DMS153 (cell line): ENCODE measurements at regions not wholly inside any gene's neighbourhood (a gene's known extent, or its start where the extent isn't known, plus 50 kb on each side); places are given as distances from the start of the nearest gene placed in this dataset.
"Not testable (repeated sequence)": the region's sequence is repeated elsewhere in the genome, so short reads cannot be mapped to it uniquely, and the experiment has no call there.

ENCODE experiments used
- DNase-seq: peaks from one replicate; lab custom pipeline; 2025; lab: John Stamatoyannopoulos, UW

DNA sequence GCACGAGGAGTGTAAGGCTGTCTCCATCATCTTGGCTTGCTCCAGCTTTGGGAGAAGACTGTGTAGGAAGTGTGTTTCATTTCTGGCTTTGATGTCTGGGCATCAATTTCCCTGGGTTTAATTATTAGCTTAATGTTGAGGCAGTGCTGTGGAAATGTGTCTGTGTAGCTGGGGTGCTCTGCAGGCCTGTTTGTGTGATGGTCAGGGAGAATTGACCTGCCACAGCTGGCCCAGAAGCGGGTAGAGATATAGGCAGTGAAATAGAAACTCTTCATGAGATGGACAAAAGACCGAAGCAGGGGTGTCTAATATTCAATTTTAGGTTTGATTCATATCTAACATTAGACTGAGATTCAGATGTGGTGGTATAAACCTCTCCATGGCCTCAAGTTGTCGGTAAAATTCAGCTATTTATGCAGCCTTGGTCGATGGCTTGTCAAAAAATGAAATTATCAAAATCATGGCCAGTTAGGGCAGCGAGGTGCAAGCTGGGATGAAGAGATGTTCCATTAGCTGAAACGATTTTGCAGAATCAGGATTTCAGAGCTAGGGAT lies 95.3 kb upstream of the SNX9 start:
- DNase-seq: no peak

GRCh38 chr6:157728183-157728881 lies 94.7 kb upstream of the SNX9 start:
- no peak for DNase-seq

- no peak for DNase-seq
Observed at GRCh38 chr6:157731221-157731620, 91.8 kb upstream of the SNX9 start.

DNA sequence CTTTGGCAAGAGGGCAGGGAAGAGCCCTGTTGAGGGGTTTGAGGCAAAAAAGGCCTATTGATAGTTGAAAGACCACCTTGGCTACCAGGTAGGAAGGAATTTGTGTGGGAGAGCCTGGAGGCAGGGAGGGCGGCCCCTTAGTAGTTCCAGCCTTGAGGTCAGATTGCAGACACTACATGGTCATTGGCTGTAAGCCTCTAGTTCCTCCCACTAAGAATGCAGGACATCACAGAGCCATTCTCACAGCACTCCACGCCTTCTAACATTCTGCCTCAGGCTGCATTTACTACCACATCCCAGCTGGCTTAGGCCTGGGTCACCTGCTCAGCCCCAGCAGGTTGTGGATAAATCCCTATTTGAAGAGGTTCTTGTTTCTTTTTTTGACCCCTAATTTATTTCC lies 91.0 kb upstream of the SNX9 start:
- DNase-seq: no peak

DNA sequence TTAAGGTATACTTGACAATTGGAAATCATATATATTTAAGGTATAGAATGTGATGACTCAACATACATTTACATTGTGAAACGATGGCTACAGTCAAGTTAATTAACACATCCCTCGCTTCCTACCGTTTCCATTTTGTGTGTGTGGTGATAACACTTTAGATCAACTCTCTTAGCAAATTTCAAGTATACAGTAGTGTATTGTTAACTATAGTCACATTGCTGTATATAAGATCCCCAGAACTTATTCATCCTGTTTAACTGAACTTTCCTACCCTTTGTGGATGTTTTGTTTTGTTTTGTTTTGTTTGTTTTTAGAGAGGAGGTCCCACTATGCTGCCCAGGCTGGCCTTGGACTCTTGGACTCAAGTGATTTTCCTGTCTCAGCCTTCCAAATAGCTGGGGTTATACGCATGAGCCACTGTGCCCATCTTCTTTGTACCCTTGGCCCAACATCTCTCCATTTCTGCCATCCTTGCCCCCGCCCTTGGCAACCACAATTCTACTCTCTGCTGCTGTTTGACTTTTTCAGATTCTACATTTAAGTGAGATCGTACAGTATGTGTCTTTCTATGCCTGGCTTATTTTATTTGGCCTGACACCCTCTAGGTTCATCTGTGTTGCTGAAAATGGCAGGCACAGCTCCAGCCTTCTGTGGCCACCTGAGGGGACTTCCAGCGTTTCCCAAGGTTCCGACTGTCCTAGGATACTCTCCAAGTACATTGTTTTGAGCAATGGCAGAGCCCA lies 90.5 kb upstream of the SNX9 start:
- DNase-seq: no peak

- DNase-seq: not testable (repeated sequence)
Observed at GRCh38 chr6:157736555-157736954, 86.5 kb upstream of the SNX9 start.

DNA sequence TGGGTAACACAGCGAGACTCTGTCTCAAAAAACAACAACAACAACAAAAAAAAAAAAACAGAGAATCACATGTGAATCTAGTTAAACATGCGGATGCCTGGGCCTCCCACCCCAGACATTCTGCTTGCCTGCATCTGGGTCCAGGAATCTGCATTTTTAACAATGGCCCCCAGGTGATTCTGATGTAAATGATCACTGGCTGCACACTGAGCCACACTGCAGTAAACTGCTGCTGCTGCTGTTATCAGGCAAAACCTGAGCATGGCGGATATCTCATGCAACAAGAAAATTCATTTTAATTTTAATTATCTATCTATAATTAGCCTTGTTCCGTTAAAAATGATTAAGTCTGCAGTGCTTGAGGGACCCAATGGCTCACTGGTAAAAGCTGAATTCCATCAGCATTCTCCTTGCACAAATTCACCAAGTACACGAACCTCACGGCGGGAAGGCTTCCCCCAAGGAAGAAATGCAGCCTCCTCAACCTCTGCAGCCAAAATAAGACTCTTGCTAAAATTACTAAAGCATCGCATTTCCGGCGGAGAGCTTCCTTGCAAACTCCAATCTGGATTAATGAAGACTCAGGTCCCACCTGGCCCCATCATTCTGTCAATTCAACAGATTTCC lies 81.6 kb upstream of the SNX9 start:
- no peak for DNase-seq

DNA sequence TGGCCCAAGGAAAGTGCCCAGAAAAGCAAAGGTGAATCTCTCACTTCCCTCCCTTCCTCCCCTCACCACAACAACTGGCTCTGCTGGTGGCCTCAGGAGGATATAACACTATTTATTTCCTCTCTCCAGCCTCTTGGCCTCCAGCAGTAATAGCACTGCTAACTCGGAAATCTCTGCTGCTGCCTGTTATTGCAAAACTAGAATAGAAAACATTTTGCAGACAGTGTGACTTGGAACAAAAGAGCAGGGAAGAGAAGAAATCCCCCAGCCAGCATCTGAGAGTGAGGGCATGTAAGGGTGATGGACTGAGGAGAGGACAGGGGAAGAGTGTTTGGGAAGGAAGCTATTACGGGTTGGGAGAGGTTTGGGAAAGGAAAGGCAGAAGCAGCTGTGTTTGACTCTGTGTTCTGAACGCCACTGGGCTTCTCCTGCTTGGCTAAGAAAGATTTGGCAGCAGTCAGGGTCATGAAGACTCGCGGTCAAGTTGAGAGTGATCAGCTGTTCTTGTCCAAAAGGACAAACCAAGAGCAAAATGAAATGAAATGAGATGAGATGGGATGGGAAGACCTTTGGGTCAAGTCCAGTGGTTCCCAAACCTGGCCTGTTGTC lies 81.0 kb upstream of the SNX9 start:
- DNase-seq: no peak

- DNase-seq: no peak
Observed at GRCh38 chr6:157744102-157744601, 78.9 kb upstream of the SNX9 start.

DNA sequence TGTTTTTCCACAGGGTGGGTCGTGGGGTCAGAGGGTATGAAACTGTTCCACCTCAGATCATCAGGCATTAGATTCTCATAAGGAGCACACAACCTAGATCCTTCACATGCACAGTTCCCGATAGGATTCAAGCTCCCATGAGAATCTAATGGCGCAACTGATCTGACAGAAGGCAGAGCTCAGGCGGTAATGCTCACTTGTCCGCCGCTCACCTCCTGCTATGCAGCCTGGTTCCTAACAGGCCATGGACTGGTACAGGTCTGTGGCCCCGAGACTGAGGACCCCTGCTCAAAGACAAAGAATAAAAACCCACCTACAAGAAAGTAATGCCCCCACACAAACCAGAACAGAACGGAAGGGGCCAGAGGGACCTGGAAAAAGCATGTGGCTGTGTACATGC lies 76.1 kb upstream of the SNX9 start:
- DNase-seq: no peak

DNA sequence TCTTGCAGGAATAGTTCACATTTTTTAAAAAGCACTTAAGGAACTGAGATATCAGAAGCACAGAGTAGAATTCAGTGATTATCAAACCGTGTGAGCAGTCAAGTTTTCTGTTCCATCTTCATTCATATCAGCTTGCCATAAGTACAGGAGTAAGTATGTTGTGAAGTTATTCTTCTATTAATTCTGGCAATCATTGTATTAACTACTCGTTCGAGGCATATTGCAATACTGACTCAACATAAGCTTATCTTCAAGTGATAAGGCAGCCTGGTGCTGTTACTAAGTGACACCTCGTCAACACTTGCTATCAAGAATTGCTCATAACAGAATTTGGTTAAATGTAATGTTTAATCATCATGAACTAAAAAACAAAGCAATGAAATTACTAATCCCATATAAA lies 75.7 kb upstream of the SNX9 start:
- DNase-seq: no peak

- no peak for DNase-seq
Observed at GRCh38 chr6:157748839-157749571, 74.0 kb upstream of the SNX9 start.

DNA sequence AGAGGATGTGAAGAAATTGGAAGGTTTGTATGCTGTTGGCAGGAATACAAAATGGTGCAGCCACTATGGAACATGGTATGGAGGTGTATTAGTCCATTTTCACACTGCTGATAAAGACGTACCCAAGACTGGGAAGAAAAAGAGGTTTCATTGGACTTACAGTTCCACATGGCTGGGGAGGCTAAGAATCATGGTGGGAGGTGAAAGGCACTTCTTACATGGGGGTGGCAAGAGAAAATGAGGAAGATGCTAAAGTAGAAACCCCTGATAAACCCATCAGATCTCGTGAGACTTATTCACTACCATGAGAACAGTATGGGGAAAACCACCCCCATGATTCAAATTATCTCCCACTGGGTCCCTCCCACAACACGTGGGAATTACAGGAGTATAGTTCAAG lies 72.1 kb upstream of the SNX9 start:
- DNase-seq: not testable (repeated sequence)

DNA sequence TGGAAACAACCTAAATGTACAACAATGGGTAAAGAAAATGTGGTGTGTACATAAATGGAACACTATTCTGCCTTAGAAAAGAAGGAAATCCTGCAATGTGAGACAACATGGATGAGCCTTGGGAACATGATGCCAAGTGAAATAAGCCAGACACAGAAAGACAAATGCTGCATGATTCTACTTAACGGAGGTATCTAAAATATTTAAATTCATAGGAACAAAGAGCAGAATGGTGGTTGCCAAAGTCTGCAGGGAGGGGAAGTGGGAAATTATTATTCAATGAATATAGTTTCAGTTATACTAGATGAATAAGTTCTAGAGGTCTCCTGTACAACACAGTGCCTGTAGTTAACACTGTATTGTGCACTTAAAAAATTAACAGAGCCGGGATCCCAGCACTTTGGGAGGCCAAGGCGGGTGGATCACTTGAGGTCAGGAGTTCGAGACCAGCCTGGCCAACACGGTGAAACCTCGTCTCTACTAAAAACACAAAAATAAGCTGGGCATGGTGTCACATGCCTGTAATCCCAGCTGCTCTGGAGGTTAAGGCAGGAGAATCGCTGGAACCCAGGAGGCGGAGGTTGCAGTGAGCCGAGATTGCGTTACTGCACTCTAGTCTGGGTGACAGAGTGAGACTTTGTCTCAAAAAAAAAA lies 71.4 kb upstream of the SNX9 start:
- no peak for DNase-seq

DNA sequence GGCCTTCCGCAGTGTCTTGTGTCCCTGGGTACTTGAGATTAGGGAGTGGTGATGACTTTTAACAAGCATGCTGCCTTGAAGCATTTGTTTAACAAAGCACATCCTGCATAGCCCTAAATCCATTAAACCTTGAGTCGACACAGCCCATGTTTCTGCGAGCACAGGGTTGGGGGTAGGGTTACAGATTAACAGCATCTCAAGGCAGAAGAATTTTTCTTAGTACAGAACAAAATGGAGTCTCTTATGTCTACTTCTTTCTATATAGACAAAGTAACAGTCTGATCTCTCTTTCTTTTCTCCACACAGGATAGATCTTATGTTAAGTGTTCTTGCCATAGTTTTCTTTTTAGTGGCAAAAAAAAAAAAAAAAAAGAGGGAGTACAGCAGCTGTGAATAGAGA lies 70.2 kb upstream of the SNX9 start:
- DNase-seq: not testable (repeated sequence)

DNA sequence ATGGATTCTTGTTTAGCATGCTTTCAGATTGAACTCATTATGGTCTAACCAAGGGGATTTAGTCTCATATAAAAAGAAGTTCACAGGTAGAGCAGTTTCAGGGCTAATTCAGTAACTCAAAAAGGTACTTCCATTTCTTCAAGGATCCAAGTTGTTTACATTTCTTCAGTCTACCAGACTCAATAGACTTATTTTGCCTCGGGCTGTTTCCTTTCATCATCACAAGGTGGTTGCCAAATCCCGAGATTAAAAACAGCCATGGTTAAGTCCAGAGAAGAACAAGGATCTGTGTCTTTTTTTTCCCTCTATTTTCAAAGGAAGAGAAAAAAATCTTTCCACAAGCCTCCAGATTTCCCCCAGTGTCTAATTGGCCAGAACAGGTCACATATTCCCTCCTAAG lies 69.8 kb upstream of the SNX9 start:
- no peak for DNase-seq

DNA sequence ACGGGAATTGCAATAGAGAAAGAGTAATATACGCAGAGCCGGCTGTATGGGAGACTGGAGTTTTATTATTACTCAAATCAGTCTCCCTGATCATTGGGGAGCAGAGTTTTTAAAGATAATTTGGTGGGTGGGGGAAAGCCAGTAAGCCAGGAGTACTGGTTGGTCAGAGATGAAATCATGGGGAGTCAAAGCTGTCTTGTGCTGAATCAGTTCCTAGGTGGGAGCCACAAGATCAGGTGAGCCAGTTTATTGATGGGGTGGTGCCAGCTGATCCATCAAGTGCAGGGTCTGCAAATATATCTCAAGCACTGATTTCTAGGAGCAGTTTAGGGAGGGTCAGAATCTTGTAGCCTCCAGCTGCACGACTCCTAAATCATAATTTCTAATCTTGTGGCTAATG lies 69.2 kb upstream of the SNX9 start:
- DNase-seq: not testable (repeated sequence)

GRCh38 chr6:157754351-157754750 lies 68.7 kb upstream of the SNX9 start:
- no peak for DNase-seq

DNA sequence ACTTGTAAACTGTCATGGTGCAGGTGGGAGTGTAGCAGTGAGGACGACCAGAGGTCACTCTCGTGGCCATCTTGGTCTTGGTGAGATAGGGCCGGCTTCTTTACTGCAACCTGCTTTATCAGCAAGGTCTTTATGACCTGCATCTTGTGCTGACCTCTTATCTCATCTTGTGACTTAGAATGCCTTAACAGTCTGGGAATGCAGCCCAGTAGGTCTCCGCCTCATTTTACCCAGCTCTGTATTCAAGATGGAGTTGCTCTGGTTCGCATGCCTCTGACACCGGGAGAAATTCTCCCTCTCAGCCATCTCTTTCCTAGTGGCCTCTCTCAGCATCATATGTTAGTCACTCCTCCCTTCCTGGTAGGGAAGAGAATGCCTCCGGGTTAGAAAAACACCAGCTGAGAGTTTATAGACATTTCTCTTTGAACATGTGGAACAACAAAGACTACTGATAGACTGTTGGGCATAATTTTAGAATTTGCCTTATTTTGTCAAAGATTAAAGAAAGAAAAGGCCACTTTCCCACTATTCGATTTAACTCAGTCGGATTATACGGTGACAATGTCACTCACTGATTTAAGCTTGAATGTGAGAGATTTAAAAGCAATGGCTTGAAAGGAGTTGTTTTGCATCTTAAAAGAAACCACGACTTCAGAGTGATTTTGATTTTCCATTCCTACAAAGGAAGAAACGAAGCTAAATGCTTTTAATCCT lies 67.9 kb upstream of the SNX9 start:
- no peak for DNase-seq

- DNase-seq: no peak
Observed at GRCh38 chr6:157755746-157756411, 67.2 kb upstream of the SNX9 start.
